ENCODE measurements at regions not wholly inside any gene's neighbourhood (a gene's known extent, or its start where the extent isn't known, plus 50 kb on each side); places are given as distances from the start of the nearest gene placed in this dataset.

GRCh38 chr2:11056614-11057013, 98.7 kb upstream of the SLC66A3 start:
- TF ChIP-seq CTCF (IDR thresholded peaks at IDR 0.05) (no peak), POLR2A (IDR thresholded peaks at IDR 0.05) (no peak)

Data from uterus (tissue), 2 donors.